Testis (tissue), 2 donors: ENCODE measurements at regions not wholly inside any gene's neighbourhood (a gene's known extent, or its start where the extent isn't known, plus 50 kb on each side); places are given as distances from the start of the nearest gene placed in this dataset.

ENCODE experiments used
- POLR2A ChIP-seq: fragments of 450-650 bp; IDR thresholded peaks from one replicate; pipeline ENCODE4 v1.6.1; 2017; ENCODE audit warnings: antibody characterized with exemption, mild to moderate bottlenecking, moderate library complexity
- TF ChIP-seq, protein P1 (sequence below), 3 experiments: fragments of 450-650 bp in 2 of 3; fragments of 200-600 bp in 1 of 3; sonication (generic) in 1 of 3; IDR thresholded peaks; one replicate each; pipeline ENCODE4 v1.5.1; 2016 to 2019; ENCODE audit warnings: antibody characterized with exemption in 3 of 3, mild to moderate bottlenecking in 2 of 3, moderate library complexity in 1 of 3

DNA sequence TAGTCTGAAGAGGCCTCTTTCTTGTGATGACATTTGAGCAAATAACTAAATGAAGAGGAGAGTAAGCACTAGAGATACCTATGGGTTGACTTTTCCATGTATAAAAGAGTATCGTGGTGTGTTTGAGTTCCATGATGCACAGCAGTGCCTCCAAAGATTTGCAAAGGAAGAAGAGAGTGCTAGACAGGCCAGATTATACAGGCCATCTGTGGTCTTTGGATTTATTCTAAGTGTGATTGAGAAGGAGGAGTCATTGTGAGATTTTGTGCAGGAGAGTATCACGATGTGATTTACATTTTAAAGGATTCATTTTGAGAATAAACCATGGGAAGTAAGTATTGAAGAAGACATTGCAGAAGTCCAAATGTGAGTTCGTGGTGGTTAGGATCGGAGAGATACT is 695.9 kb upstream of the FAM98A start:
- TF ChIP-seq, protein P1, sequence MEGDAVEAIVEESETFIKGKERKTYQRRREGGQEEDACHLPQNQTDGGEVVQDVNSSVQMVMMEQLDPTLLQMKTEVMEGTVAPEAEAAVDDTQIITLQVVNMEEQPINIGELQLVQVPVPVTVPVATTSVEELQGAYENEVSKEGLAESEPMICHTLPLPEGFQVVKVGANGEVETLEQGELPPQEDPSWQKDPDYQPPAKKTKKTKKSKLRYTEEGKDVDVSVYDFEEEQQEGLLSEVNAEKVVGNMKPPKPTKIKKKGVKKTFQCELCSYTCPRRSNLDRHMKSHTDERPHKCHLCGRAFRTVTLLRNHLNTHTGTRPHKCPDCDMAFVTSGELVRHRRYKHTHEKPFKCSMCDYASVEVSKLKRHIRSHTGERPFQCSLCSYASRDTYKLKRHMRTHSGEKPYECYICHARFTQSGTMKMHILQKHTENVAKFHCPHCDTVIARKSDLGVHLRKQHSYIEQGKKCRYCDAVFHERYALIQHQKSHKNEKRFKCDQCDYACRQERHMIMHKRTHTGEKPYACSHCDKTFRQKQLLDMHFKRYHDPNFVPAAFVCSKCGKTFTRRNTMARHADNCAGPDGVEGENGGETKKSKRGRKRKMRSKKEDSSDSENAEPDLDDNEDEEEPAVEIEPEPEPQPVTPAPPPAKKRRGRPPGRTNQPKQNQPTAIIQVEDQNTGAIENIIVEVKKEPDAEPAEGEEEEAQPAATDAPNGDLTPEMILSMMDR (IDR thresholded peaks at IDR 0.05): no peak
- TF ChIP-seq POLR2A: no peak
